H1 (cell line): ENCODE measurements at regions not wholly inside any gene's neighbourhood (a gene's known extent, or its start where the extent isn't known, plus 50 kb on each side); places are given as distances from the start of the nearest gene placed in this dataset.

ENCODE experiments used
- CTCF ChIA-PET: fragments of 300-600 bp; sonication (Branson Sonifier 250); formaldehyde crosslinking; loops from one replicate; lab custom pipeline; 2021; ENCODE audit not compliant: partially characterized antibody; lab: Charles Lee
- POLR2A ChIA-PET: fragments of 300-600 bp; sonication (Branson Sonifier 250); formaldehyde crosslinking; loops from one replicate; lab custom pipeline; 2021; ENCODE audit warnings: inconsistent platforms; ENCODE audit not compliant: partially characterized antibody; lab: Charles Lee
- DNase-seq, 2 experiments: peaks; one replicate each; pipeline versions ENCODE4 v3.0.0 to v3.0.0-alpha.2; 2010 to 2022; ENCODE audit warnings: low spot score in 2 of 2, low read depth in 1 of 2, mixed read lengths in 1 of 2
- FAIRE-seq: peaks from 2 replicates; lab custom pipeline; 2011; peaks lifted over from hg19 to GRCh38; lab: Jason Lieb, UNC
- H2AFZ ChIP-seq: 2 replicates; pipeline ENCODE4 v1.8.1; 2012; ENCODE audit warnings: low read length, inconsistent platforms
- H2AK5ac ChIP-seq: 2 replicates; pipeline ENCODE4 v1.6.1; 2013; ENCODE audit warnings: low read depth, low read length
- H2BK120ac ChIP-seq: replicated peaks from 2 replicates; pipeline ENCODE3; 2013; ENCODE audit warnings: low read depth, low read length, inconsistent platforms
- H2BK12ac ChIP-seq: 2 replicates; pipeline ENCODE4 v1.6.1; 2013; ENCODE audit warnings: low read depth, low read length
- H2BK15ac ChIP-seq: 2 replicates; pipeline ENCODE4 v1.6.1; 2013; ENCODE audit warnings: low read length
- H2BK20ac ChIP-seq: 2 replicates; pipeline ENCODE4 v1.6.1; 2013; ENCODE audit warnings: low read length
- H2BK5ac ChIP-seq: 2 replicates; pipeline ENCODE4 v1.6.1; 2013; ENCODE audit warnings: low read depth, low read length
- H3K14ac ChIP-seq: 2 replicates; pipeline ENCODE4 v1.6.1; 2013; ENCODE audit warnings: inconsistent platforms; ENCODE audit not compliant: insufficient read length
- H3K18ac ChIP-seq: 2 replicates; pipeline ENCODE4 v1.6.1; 2013; ENCODE audit warnings: low read length; ENCODE audit errors: extremely low read depth
- H3K23ac ChIP-seq: 2 replicates; pipeline ENCODE4 v1.6.1; 2013; ENCODE audit warnings: inconsistent platforms; ENCODE audit not compliant: insufficient read length
- H3K23me2 ChIP-seq: 2 replicates; pipeline ENCODE4 v1.6.1; 2013; ENCODE audit warnings: low read depth, low read length
- H3K27ac ChIP-seq: 2 replicates; pipeline ENCODE4 v1.6.1; 2011; ENCODE audit warnings: low read depth, low read length, inconsistent platforms
- H3K27me3 ChIP-seq, 4 experiments: replicated peaks in 1 of 4; 1 replicate in 1 of 4; 2 replicates in 3 of 4; pipeline versions ENCODE4 v1.6.1 to v1.8.1; 2011 to 2013; ENCODE audit warnings: low read length in 3 of 4, mild to moderate bottlenecking in 3 of 4, inconsistent platforms in 2 of 4, mixed read lengths in 2 of 4, moderate library complexity in 1 of 4; ENCODE audit not compliant: control insufficient read depth in 3 of 4, insufficient read depth in 3 of 4; ENCODE audit errors: extremely low read depth in 1 of 4
- H3K36me3 ChIP-seq, 4 experiments: 2 replicates each; pipeline versions ENCODE4 v1.6.1 to v1.8.1; 2011 to 2013; ENCODE audit warnings: mild to moderate bottlenecking in 4 of 4, low read length in 3 of 4, moderate library complexity in 2 of 4, control low read depth in 1 of 4, inconsistent platforms in 1 of 4; ENCODE audit not compliant: insufficient read depth in 4 of 4, control insufficient read depth in 2 of 4
- H3K4ac ChIP-seq: replicated peaks from 2 replicates; pipeline ENCODE3; 2013; ENCODE audit warnings: low read length, low read depth, mixed read lengths, inconsistent platforms; ENCODE audit not compliant: insufficient read length
- H3K4me1 ChIP-seq, 4 experiments: replicated peaks in 1 of 4; 1 replicate in 1 of 4; 2 replicates in 3 of 4; pipeline versions ENCODE4 v1.6.1 to v1.8.1; 2011 to 2013; ENCODE audit warnings: low read length in 3 of 4, inconsistent platforms in 2 of 4, mixed read lengths in 1 of 4; ENCODE audit not compliant: insufficient read depth in 4 of 4, control insufficient read depth in 3 of 4
- H3K4me2 ChIP-seq, 2 experiments: 2 replicates each; pipeline versions ENCODE4 v1.6.1 to v1.8.1; 2011 to 2013; ENCODE audit warnings: low read depth in 2 of 2, low read length in 2 of 2, control low read depth in 1 of 2, inconsistent platforms in 1 of 2, mild to moderate bottlenecking in 1 of 2; ENCODE audit not compliant: insufficient read depth in 1 of 2
- H3K4me3 ChIP-seq, 4 experiments: fragments of 200-600, 300-600 bp in 1 of 4; sonication (generic), shearing (Covaris generic), sonication (Bioruptor Twin) in 1 of 4; 2 replicates each; pipeline versions ENCODE4 v1.5.1 to v1.8.1; 2011 to 2016; ENCODE audit warnings: low read length in 4 of 4, low read depth in 3 of 4, control low read depth in 2 of 4, inconsistent platforms in 2 of 4, mild to moderate bottlenecking in 2 of 4, mixed read lengths in 1 of 4, moderate library complexity in 1 of 4; ENCODE audit not compliant: insufficient read depth in 2 of 4; ENCODE audit errors: extremely low read depth in 1 of 4
- H3K56ac ChIP-seq: replicated peaks from 2 replicates; pipeline ENCODE3; 2013; ENCODE audit warnings: low read depth, mild to moderate bottlenecking, mixed read lengths, low read length, inconsistent platforms; ENCODE audit not compliant: insufficient read length
- H3K79me1 ChIP-seq: 2 replicates; pipeline ENCODE4 v1.6.1; 2013; ENCODE audit warnings: low read depth, low read length, control low read depth
- H3K79me2 ChIP-seq, 2 experiments: 2 replicates each; pipeline versions ENCODE4 v1.6.1 to v1.8.1; 2012 to 2013; ENCODE audit warnings: low read length in 2 of 2, mild to moderate bottlenecking in 2 of 2, inconsistent platforms in 1 of 2; ENCODE audit not compliant: insufficient read depth in 2 of 2, control insufficient read depth in 1 of 2
- H3K9ac ChIP-seq, 4 experiments: replicated peaks in 1 of 4; 1 replicate in 1 of 4; 2 replicates in 3 of 4; pipeline versions ENCODE4 v1.6.1 to v1.8.1; 2011 to 2013; ENCODE audit warnings: low read depth in 3 of 4, low read length in 3 of 4, control low read depth in 2 of 4, mild to moderate bottlenecking in 2 of 4, moderate library complexity in 2 of 4, inconsistent platforms in 1 of 4; ENCODE audit errors: extremely low read depth in 1 of 4
- H3K9me3 ChIP-seq, 2 experiments: 2 replicates each; pipeline versions ENCODE4 v1.6.1 to v1.8.1; 2012 to 2013; ENCODE audit warnings: mild to moderate bottlenecking in 2 of 2, moderate library complexity in 2 of 2, control low read depth in 1 of 2, inconsistent platforms in 1 of 2, low read depth in 1 of 2, low read length in 1 of 2, mixed read lengths in 1 of 2; ENCODE audit not compliant: insufficient read depth in 2 of 2
- H4K20me1 ChIP-seq, 2 experiments: replicated peaks in 1 of 2; 2 replicates each; pipeline versions ENCODE3 to v1.8.1; 2011 to 2013; ENCODE audit warnings: inconsistent platforms in 2 of 2, low read length in 2 of 2, mild to moderate bottlenecking in 1 of 2; ENCODE audit not compliant: insufficient read depth in 2 of 2, control insufficient read depth in 1 of 2
- H4K5ac ChIP-seq: 2 replicates; pipeline ENCODE4 v1.6.1; 2013; ENCODE audit warnings: low read length, low read depth, mixed read lengths, inconsistent platforms; ENCODE audit not compliant: insufficient read length
- H4K8ac ChIP-seq: 2 replicates; pipeline ENCODE4 v1.8.0; 2013; ENCODE audit warnings: mild to moderate bottlenecking, moderate library complexity, low read length, inconsistent platforms; ENCODE audit not compliant: insufficient read depth; ENCODE audit errors: extremely low read depth
- H4K91ac ChIP-seq: replicated peaks from 2 replicates; pipeline ENCODE3; 2013; ENCODE audit warnings: low read length, mixed read lengths, inconsistent platforms; ENCODE audit not compliant: insufficient read length
- BACH1 ChIP-seq: IDR thresholded peaks from 2 replicates; pipeline ENCODE4 v1.6.1; 2012; ENCODE audit warnings: low read length, improper control_type of control experiment
- CBX5 ChIP-seq: fragments of 300-800, 300-1000 bp; sonication (generic); IDR thresholded peaks from 2 replicates; pipeline ENCODE4 v1.7.1; 2016; ENCODE audit warnings: antibody characterized with exemption, low read length, low read depth
- CREB1 ChIP-seq: IDR thresholded peaks from 2 replicates; pipeline ENCODE4 v1.6.1; 2012; ENCODE audit warnings: inconsistent platforms
- EZH2 ChIP-seq: fragments of 200-600 bp; sonication (generic); IDR thresholded peaks from 2 replicates; pipeline ENCODE4 v1.7.1; 2012; ENCODE audit warnings: low read depth, mild to moderate bottlenecking, moderate library complexity, low read length, inconsistent platforms; ENCODE audit not compliant: severe bottlenecking
- HDAC2 ChIP-seq, 2 experiments: fragments of 300-600 bp in 1 of 2; sonication (generic) in 1 of 2; IDR thresholded peaks; 2 replicates each; pipeline ENCODE4 v1.6.1; 2011 to 2012; ENCODE audit warnings: low read depth in 2 of 2, low read length in 2 of 2, mild to moderate bottlenecking in 2 of 2, moderate library complexity in 2 of 2, borderline replicate concordance in 1 of 2, inconsistent platforms in 1 of 2
- HDAC6 ChIP-seq: IDR thresholded peaks from one replicate; pipeline ENCODE4 v1.7.1; 2012; ENCODE audit warnings: low read depth, mild to moderate bottlenecking, inconsistent platforms, low read length, moderate library complexity
- NANOG ChIP-seq: IDR thresholded peaks from 2 replicates; pipeline ENCODE4 v1.6.1; 2011; ENCODE audit warnings: low read length, low read depth, mild to moderate bottlenecking, inconsistent platforms; ENCODE audit not compliant: insufficient read depth, poor library complexity, severe bottlenecking
- RAD21 ChIP-seq, 2 experiments: IDR thresholded peaks in 1 of 2; conservative IDR thresholded peaks in 1 of 2; 2 replicates each; pipeline ENCODE4 v1.6.1; 2011; ENCODE audit warnings: low read depth in 2 of 2, low read length in 2 of 2, improper control_type of control experiment in 1 of 2, inconsistent platforms in 1 of 2, mild to moderate bottlenecking in 1 of 2, moderate library complexity in 1 of 2
- TCF12 ChIP-seq: IDR thresholded peaks from 2 replicates; pipeline ENCODE4 v1.6.1; 2011; ENCODE audit warnings: low read depth, mild to moderate bottlenecking, low read length
- TEAD4 ChIP-seq: IDR thresholded peaks from 2 replicates; pipeline ENCODE4 v1.6.1; 2012; ENCODE audit warnings: low read depth, low read length, inconsistent platforms, mixed read lengths
- WGBS, 2 experiments: shearing (Covaris generic) in 1 of 2; methylation state at CpG; one replicate each; pipeline versions ENCODE4 v1.1.6 to v1.1.7; 2013 to 2015; ENCODE audit warnings: low lambda C conversion rate in 2 of 2, mixed read lengths in 2 of 2, inconsistent platforms in 1 of 2, low coverage in 1 of 2, missing lambda C conversion rate in 1 of 2; ENCODE audit not compliant: insufficient replicate concordance in 2 of 2, insufficient coverage in 1 of 2, insufficient read length in 1 of 2; ENCODE audit errors: extremely low coverage in 1 of 2, missing lambda C conversion rate in 1 of 2; 5-methylcytosine and 5-hydroxymethylcytosine counted together

DNA sequence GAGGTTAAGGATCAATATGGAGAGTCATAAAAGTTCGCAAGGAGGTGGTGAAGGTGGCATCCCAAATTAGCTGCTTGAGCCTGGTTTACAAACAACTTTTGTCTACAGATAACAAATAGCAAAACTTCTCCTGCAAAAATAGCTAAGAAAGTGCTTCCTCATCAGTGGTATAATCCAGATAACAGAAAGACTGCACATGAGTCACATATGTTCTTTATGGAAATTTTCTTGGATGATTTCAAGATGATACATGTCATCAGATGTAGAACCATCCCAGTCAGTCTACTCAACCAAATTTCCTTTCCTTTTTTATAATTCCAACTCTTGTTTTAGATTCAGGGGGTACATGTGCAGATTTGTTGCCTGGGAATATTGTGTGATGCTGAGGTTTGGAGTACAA is 133.0 kb downstream of the BTG1 start:
- H3K4me3 ChIP-seq = no peak overlapping the region
- H2AK5ac ChIP-seq = no peak overlapping the region
- H2BK5ac ChIP-seq = no peak overlapping the region
- no peaks in the 10 kb centered on the region for H3K79me1 ChIP-seq
- H3K36me3 ChIP-seq = no peaks in the 10 kb centered on the region
- DNase-seq (no peak), FAIRE-seq (no peak)
- H3K18ac ChIP-seq = no peak overlapping the region
- CTCF ChIA-PET = no interaction called here
- H2BK12ac ChIP-seq = no peak overlapping the region
- no peak overlapping the region for H2AFZ ChIP-seq
- H3K23ac ChIP-seq = no peak overlapping the region
- H3K79me2 ChIP-seq = no peaks in the 10 kb centered on the region
- no peak overlapping the region for H3K56ac ChIP-seq
- WGBS, 2 experiments = 60% methylated on average over 1 of the region's 1 CpG; no CpG with 5 or more reads in 1 of the 2 experiments
- H2BK15ac ChIP-seq = no peak overlapping the region
- no peaks in the 10 kb centered on the region for H3K9me3 ChIP-seq
- H3K4me2 ChIP-seq = no peak overlapping the region
- no peak overlapping the region for H3K27ac ChIP-seq
- peaks cover 0 to 3% (median 1%) of the 10 kb centered on the region in 4 experiments; a peak in 2 of 7 replicates for H3K4me1 ChIP-seq
- POLR2A ChIA-PET = no interaction called here
- no peak overlapping the region for H3K9ac ChIP-seq
- no peaks in the 10 kb centered on the region for H3K23me2 ChIP-seq
- no peak overlapping the region for H4K5ac ChIP-seq
- no peak overlapping the region for H3K14ac ChIP-seq
- no peaks in the 10 kb centered on the region for H4K20me1 ChIP-seq
- H2BK20ac ChIP-seq = no peak overlapping the region
- no peak overlapping the region for H4K91ac ChIP-seq
- H2BK120ac ChIP-seq = no peak overlapping the region
- no peak overlapping the region for H4K8ac ChIP-seq
- no peak overlapping the region for H3K4ac ChIP-seq
- H3K27me3 ChIP-seq = no peaks in the 10 kb centered on the region
- TF ChIP-seq CBX5 (no peak), TEAD4 (no peak), TCF12 (no peak), HDAC2 (IDR thresholded peaks at IDR 0.05; ENCODE audit: borderline replicate concordance in 1 of 2, low read depth in 2 of 2, low read length in 2 of 2) (no peak), RAD21 (IDR thresholded peaks at IDR 0.05 in 1 of 2, conservative IDR thresholded peaks at IDR 0.05 in 1 of 2; ENCODE audit: low read depth in 2 of 2, low read length in 2 of 2) (no peak), CREB1 (no peak), NANOG (no peak), BACH1 (no peak), EZH2 (no peak), HDAC6 (no peak)
